Keratinocyte (primary cell): ENCODE measurements at regions not wholly inside any gene's neighbourhood (a gene's known extent, or its start where the extent isn't known, plus 50 kb on each side); places are given as distances from the start of the nearest gene placed in this dataset.

Experiments used
- CTCF ChIP-seq, 3 experiments: IDR thresholded peaks in 1 of 3; conservative IDR thresholded peaks in 1 of 3; optimal IDR thresholded peaks in 1 of 3; 2 replicates in 2 of 3; 3 replicates in 1 of 3; pipeline versions ENCODE3 to v1.5.1; 2011; ENCODE audit warnings: low read length in 3 of 3, mild to moderate bottlenecking in 3 of 3, moderate library complexity in 2 of 3, control low read depth in 1 of 3, inconsistent platforms in 1 of 3; ENCODE audit not compliant: insufficient read depth in 2 of 3; ENCODE audit errors: extremely low read depth in 1 of 3
- EZH2 ChIP-seq: IDR thresholded peaks from one replicate; pipeline ENCODE4 v1.6.1; 2012; ENCODE audit warnings: inconsistent platforms, mild to moderate bottlenecking, low read length, moderate library complexity

- no peak for TF ChIP-seq CTCF (optimal IDR thresholded peaks at IDR 0.05 in 1 of 3, IDR thresholded peaks at IDR 0.05 in 1 of 3, conservative IDR thresholded peaks at IDR 0.05 in 1 of 3; ENCODE audit: extremely low read depth in 1 of 3, insufficient read depth in 2 of 3, low read length in 3 of 3)
- TF ChIP-seq EZH2 = no peak
Observed at GRCh38 chr11:37605229-37605628, 1007.2 kb upstream of the RAG2 start.
